GOT3 (cell line): ENCODE measurements at regions not wholly inside any gene's neighbourhood (a gene's known extent, or its start where the extent isn't known, plus 50 kb on each side); places are given as distances from the start of the nearest gene placed in this dataset.

Source experiments
- DNase-seq: peaks from one replicate; lab custom pipeline; 2025; ENCODE audit warnings: mixed read lengths; lab: John Stamatoyannopoulos, UW

GRCh38 chr2:12059616-12060441 lies 313.4 kb downstream of the LPIN1 start:
- DNase-seq = no peak

GRCh38 chr2:12060886-12061285 lies 314.5 kb downstream of the LPIN1 start:
- no peak for DNase-seq

- no peak for DNase-seq
Measured at GRCh38 chr2:12061286-12062052, 315.0 kb downstream of the LPIN1 start.

GRCh38 chr2:12062053-12062395 lies 315.6 kb downstream of the LPIN1 start:
- no peak for DNase-seq

GRCh38 chr2:12063210-12063609 lies 316.8 kb downstream of the LPIN1 start:
- DNase-seq = no peak

- no peak for DNase-seq
Measured at GRCh38 chr2:12064153-12064552, 317.7 kb downstream of the LPIN1 start.

GRCh38 chr2:12066116-12066515 lies 319.7 kb downstream of the LPIN1 start:
- no peak for DNase-seq

GRCh38 chr2:12066986-12067385 lies 320.6 kb downstream of the LPIN1 start:
- DNase-seq = no peak

GRCh38 chr2:12068796-12069538 lies 322.5 kb downstream of the LPIN1 start:
- no peak for DNase-seq

- DNase-seq = no peak
Measured at GRCh38 chr2:12070153-12070552, 323.7 kb downstream of the LPIN1 start.

- no peak for DNase-seq
Measured at GRCh38 chr2:12070581-12070980, 324.1 kb downstream of the LPIN1 start.

- DNase-seq = no peak
Measured at GRCh38 chr2:12071318-12071717, 324.9 kb downstream of the LPIN1 start.

- DNase-seq = no peak
Measured at GRCh38 chr2:12073217-12073852, 326.9 kb downstream of the LPIN1 start.

GRCh38 chr2:12074126-12074844 lies 327.9 kb downstream of the LPIN1 start:
- DNase-seq = no peak

GRCh38 chr2:12074845-12075217 lies 328.4 kb downstream of the LPIN1 start:
- no peak for DNase-seq

- no peak for DNase-seq
Measured at GRCh38 chr2:12075603-12076002, 329.2 kb downstream of the LPIN1 start.

GRCh38 chr2:12076810-12077209 lies 330.4 kb downstream of the LPIN1 start:
- DNase-seq = no peak

- no peak for DNase-seq
Measured at GRCh38 chr2:12080360-12080759, 333.9 kb downstream of the LPIN1 start.

GRCh38 chr2:12081481-12082210 lies 335.2 kb downstream of the LPIN1 start:
- DNase-seq = no peak

GRCh38 chr2:12083081-12083581 lies 336.7 kb downstream of the LPIN1 start:
- no peak for DNase-seq
